Upper lobe of left lung (tissue), 4 donors: ENCODE measurements at regions not wholly inside any gene's neighbourhood (a gene's known extent, or its start where the extent isn't known, plus 50 kb on each side); places are given as distances from the start of the nearest gene placed in this dataset.

Experiments
- EP300 ChIP-seq, 4 donors: sonication (generic); formaldehyde crosslinking; IDR thresholded peaks; one replicate each; pipeline ENCODE4 v1.5.1; 2017; ENCODE audit warnings: antibody characterized with exemption in 4 of 4, control low read depth in 2 of 4
- POLR2A ChIP-seq, 4 donors: fragments of 450-650 bp; IDR thresholded peaks; one replicate each; pipeline ENCODE4 v1.5.1; 2016 to 2017; ENCODE audit warnings: antibody characterized with exemption in 4 of 4, mild to moderate bottlenecking in 2 of 4
- POLR2AphosphoS5 ChIP-seq, 2 donors: sonication (generic); formaldehyde crosslinking; IDR thresholded peaks; one replicate each; pipeline ENCODE4 v1.5.1; 2017; ENCODE audit warnings: antibody characterized with exemption in 2 of 2
- TF ChIP-seq, protein P1 (sequence below), 6 experiments: fragments of 450-650 bp in 4 of 6; fragments of 200-600 bp in 2 of 6; sonication (generic) in 2 of 6; IDR thresholded peaks; one replicate each; pipeline ENCODE4 v1.5.1; 2016 to 2019; ENCODE audit warnings: antibody characterized with exemption in 6 of 6

DNA sequence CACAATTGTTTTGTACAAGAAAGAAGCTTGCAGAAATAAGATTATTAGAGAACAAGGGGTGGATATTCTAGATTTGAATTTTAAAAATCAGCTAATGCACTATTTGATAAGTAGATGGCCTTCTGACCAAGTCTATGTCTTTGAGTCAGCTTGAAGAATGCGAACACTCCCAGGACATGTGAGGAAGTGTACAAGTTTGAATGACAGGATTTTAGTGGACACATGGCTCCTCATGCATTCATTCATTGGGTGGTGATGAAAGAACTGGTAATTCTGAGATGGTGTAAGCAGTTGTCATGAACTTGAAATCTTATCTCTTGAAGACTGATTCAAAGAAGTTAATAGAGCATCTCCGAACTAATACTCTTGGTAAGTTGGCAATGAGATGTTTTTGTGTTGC lies 548.2 kb upstream of the CNKSR2 start:
- TF ChIP-seq, protein P1, sequence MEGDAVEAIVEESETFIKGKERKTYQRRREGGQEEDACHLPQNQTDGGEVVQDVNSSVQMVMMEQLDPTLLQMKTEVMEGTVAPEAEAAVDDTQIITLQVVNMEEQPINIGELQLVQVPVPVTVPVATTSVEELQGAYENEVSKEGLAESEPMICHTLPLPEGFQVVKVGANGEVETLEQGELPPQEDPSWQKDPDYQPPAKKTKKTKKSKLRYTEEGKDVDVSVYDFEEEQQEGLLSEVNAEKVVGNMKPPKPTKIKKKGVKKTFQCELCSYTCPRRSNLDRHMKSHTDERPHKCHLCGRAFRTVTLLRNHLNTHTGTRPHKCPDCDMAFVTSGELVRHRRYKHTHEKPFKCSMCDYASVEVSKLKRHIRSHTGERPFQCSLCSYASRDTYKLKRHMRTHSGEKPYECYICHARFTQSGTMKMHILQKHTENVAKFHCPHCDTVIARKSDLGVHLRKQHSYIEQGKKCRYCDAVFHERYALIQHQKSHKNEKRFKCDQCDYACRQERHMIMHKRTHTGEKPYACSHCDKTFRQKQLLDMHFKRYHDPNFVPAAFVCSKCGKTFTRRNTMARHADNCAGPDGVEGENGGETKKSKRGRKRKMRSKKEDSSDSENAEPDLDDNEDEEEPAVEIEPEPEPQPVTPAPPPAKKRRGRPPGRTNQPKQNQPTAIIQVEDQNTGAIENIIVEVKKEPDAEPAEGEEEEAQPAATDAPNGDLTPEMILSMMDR (IDR thresholded peaks at IDR 0.05), result no peak
- TF ChIP-seq POLR2AphosphoS5 (IDR thresholded peaks at IDR 0.05) (no peak), POLR2A (IDR thresholded peaks at IDR 0.05) (no peak), EP300 (IDR thresholded peaks at IDR 0.05) (no peak)
